DMS153 (cell line): ENCODE measurements at regions not wholly inside any gene's neighbourhood (a gene's known extent, or its start where the extent isn't known, plus 50 kb on each side); places are given as distances from the start of the nearest gene placed in this dataset.

ENCODE experiments used
- DNase-seq: peaks from one replicate; lab custom pipeline; 2025; lab: John Stamatoyannopoulos, UW

DNA sequence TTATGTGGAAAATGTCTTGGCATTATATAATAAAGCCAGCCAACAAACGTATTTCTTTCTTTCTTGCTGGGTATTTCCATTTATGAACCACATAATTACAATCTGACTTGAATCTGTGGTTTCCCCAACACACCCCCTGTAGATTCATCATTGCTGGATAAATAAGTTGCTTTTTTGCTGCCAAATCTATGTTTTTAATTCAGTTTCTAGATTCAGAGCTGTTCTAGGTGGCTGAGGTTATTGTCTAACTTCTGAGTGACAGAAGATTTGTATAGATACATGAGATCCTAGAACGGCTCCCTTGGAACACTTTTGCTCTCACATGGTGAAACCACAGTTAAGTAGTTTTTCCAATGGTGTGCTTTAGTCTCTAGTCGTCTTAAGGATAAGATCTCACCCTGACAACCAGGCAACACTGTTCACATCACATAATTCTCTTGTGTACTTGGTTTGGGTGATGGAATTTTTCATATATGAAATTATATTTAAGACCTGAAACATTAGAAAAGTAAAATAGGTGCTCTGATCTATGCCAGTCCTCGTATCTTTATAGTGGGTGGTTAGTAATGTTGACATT lies 239.1 kb downstream of the KLF12 start:
- DNase-seq: no peak

DNA sequence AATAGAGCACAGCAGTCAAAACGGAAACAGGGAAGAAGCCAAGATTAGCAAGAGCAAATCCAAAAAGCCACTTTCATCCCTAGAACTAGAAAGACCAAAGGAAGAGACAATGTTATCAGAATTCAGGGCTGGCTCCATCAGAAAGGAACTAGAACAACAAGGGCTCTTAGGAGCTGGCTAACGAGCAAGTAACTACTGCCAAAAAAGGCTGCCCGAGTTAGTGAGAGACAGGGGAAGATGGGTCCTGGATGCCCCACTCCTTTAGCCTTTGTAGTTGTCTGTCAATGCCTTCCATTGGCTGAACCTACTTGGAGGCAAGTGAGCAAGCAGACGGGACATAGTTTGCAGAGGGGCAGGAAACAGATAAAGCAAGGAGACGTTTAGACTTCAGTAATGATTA lies 240.4 kb downstream of the KLF12 start:
- no peak for DNase-seq

DNA sequence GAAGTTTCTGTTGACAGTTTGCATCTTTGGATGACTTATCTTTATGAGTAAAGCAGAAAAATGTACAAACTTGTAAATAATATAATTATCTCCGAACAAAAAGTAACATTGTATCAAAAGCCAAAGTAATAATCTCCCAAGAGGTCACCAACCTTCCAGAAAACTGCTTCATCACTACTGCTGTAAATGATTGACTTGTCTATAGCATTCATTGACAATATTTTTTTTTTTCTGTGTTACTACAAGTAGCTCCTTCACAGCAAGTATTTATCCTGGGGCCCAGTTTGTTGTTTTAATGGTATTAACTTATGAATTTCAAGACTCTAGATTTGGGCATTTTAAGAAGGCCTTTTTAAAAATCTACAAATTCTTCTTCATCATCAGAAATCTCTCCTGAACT lies 242.4 kb downstream of the KLF12 start:
- DNase-seq: no peak

DNA sequence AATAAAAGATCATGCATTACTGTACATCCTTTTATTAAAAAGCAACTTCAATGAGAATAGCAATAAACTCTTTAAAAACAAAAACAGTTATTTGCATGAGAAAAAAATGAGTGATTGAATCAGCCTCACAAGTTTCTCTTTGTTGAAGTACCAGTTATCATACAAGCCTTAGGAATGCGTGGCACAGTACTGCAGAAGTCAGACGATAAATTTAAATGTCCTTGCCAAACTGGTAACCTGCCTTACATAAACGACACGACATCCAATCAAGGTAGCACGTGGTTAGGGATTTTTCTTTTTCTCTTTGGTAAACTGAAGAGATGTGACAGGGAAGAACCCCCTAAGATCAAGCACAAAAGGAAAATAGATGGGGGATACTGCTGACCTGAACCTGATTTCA lies 251.0 kb downstream of the KLF12 start:
- no peak for DNase-seq

DNA sequence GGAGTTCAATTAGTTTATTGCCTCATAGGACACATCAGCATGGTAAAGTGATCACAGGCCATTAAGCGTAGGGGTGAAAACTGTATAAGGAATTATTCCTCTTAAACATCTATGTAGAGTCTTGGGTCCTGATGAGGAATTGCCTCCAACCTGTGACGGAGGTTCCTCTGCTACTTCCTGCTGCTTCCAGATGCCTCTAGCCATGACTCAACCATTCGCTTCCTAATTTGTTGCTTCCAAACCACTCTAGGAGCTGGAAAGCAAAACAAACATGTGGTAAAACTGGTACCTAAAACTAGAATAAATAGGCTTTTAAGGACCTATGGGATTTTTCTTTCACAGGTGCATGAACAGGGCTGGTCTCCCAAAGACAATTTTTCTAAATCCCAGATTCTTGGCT lies 253.8 kb downstream of the KLF12 start:
- DNase-seq: no peak

DNA sequence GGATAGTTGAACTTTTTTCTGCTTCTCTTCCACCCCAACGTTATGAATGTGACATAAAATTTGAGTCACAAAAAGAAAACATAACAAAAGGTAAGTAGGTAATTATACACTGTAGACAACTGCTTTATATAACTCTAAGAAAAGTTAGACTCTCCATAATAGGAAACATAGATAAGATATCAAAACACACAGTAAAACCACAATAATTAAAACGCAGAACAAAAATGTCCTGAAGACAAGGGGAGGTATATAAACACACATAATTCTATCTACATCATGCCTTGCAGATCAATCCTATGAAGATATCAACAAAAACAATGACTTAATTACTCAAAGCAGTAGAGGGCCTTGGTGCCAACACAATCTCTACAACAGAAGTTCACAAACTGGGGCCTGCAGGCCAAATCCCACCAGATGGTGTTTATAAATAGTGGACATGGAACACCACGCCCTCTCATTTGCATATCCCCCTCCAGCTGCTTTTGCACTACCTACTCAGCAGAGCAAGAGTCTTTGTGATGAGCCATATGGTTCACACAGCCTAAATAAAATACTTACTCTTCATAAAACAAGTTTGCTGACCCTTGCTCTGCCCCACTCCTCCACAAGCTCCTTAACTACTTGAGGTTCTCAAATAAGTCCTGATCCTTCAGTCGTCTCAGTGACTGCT lies 254.7 kb downstream of the KLF12 start:
- DNase-seq: no peak

DNA sequence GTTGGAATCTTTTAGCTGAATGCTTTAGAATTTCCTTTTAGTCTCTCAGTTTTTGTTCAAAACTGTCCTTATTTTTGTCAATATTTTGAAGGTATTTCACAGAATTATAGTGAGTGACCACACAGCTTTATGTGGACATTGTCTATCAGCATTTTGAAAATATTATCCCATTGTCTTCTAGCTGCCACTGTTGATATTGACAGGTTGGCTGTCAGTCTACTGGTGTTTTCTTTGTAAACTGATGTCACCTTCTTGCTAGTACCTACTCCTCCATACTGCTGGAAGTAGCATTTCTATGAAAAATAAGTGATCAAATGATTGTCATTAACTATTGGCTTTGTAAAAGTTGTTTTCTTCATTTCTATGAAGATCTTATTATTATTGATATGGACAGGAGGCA lies 256.8 kb downstream of the KLF12 start:
- no peak for DNase-seq

DNA sequence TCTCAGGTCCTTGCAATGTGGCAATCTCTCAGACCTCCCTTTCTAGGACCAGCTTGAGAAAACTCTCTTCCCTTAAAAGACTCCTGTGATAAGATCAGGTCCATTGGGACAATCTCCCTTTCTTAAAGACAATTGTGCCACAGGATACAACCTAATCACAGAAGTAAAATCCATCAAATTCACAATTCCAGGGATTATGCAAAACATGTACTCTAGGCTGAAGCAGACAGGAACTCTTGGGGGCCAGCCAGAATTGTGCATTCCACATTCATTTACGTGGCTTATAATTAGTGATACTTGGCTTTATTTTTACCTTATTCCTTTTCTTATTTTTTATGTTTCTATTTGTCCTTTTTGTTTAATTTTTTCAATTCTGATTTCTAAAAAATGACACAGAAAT lies 257.9 kb downstream of the KLF12 start:
- no peak for DNase-seq

DNA sequence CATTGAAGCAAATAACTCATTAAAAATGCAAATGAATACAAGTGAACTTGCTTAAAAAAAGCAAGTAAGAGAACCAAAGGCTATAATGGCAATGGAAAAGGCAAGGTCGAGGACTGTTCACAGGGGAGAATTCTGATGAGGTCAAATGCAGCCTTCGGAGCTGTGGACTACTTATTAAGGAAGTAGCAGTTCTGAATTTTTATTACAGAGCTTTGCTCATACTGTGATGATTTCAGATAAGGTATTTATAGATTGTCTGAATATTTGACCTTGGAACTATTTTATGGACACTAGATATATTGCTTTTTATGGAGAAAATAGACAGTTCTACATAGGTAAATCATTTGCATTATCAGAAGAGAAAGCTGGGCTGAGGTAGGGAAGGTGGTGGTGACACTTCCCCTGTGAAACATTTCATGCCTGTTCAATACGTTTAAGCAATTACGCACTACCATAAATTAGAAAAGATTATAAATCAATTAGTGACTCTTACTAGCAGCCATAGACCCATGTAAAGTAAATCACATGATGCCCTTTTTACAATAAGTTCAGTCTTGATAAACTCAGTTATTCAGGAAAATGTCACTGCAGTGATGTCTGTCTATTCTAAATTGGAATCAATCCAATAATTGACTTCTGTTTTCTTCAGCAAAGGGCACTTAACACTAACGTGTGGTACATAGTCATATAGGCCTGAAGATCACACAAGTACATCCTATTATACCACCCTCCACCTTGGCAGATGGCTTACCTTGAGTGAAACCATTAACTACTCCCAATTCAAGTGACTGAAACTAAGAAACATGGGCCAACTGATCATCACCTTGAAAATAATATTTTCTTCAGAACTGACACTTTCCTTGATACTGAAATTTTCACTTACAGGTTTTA lies 260.0 kb downstream of the KLF12 start:
- no peak for DNase-seq

DNA sequence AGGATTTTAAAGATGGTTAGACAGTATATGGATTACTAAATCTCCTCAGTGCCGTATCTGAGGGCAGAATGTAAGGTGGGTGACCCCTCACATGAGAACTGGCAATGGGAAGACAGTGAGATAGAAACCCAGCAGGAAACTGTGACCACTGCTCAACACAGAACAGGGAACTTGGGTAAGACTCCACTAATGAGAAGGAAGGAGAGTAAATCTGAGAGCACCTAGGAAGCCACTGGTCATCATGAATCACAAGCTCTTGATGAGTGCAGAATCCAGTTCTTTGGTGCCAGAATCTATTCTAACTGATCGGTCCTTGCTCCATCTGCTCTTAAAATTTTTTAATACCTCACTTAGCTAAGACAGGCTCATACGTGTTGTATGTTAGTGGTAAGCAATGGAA lies 261.8 kb downstream of the KLF12 start:
- DNase-seq: no peak

DNA sequence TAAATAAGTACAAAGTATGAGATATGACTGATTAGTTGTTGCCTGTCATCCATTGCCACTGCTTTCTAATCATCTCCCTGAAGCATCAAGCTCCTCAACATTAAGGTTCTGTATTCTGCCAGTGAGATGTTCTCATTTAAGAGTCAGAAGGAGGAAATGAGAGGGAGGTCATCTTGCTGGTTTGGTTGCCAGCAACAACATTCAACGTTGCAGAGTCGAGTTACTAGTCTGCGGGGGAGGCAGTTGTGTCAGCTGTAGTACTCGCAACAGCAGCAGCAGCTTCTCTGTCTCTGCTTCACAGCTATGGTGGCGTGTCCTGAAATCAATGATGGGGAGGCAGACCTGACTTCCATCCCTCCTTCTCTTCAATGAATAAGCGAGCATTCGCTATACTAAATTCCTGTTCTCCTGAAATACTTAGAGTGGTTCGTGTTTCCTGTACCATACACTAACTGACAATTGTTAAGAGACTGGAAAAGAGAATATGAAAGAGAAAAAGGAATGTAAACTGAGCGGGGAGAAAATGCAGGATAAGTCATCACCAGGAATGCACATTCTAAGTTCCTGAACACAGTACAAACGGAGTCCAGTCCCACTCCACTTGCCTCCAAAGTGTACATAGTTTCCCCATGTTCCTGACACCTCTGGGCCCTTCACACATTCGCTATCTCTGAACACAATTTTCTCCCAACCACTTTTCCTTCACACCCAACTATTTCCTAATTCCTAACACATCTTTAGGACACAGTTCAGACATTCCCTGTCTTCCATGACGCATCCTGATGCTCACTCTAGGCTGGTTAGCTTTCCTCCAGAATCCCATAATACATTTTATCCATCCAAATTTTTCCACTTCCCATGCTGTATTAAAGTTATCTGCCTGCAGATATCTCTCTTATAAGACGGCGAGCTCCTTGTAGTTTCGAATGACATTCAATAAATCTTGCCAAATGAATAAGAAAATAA lies 263.0 kb downstream of the KLF12 start:
- DNase-seq: peak; percentile 8

DNA sequence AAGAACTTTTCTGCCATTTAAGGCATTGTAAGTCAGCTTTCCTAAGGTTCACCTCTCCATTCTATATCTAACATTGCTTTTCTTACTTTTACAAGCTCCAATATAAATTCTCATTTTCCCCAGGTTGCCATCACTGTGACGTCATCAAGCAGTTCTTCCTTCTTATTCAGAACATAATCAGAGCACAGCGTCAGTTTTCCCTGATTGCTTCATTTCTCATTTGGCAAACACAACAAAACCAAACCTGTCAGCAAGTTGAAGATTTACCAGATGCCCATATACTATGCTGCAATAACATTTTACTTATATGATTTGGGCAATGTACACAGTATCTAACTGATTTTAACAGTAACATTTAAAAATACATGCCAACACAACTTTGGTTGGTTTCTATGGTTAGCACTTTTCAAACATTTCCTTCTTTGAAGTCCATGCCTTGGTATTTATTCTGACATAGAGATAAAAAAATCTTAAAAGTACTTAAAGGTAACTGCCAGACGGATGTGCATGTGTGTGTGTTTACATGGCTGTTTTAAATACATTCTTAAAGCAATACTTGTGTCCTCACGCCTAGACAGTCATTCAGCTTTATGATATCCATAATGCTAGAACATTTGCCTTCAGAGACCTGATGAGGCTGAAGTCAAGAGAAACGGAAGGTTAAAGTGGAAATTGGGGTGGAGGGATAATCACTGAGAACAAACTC lies 264.0 kb downstream of the KLF12 start:
- DNase-seq: no peak

DNA sequence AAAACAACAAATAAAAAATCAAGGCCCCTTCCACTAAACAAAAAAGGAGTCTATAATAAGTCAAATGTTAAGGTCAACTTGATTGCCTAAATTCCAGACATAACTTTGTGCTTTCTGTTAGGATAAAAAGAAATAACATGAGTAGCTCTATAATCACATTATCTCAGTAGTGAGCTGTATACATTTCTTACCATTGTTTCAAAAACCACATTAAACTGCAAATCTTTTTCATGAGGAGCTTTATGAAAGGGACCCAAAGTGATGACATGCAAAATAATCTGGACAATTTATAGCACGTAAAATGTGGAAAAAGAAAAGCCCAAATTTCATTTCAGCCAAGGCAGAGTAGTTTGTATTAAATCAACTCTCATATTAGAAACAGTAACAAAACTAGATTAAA lies 269.2 kb downstream of the KLF12 start:
- DNase-seq: no peak

DNA sequence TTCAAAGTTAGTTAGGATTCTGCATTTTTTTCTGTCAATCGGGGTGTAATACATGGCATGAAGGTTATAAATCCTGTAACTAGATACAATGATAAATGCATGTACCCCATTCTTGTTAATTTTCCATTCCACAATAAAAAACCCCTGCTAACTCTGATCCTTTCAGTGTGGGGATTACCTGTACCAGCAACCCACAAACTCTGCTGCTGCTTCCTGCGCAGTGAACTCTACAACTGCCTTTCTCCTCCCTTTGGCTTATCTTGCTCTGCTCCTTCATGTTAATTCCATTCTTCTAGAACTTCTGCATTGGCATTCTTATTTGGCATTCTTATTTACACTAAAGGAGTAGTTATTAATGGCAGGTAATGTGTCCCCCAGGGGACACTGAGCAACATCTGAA lies 273.1 kb downstream of the KLF12 start:
- DNase-seq: no peak

DNA sequence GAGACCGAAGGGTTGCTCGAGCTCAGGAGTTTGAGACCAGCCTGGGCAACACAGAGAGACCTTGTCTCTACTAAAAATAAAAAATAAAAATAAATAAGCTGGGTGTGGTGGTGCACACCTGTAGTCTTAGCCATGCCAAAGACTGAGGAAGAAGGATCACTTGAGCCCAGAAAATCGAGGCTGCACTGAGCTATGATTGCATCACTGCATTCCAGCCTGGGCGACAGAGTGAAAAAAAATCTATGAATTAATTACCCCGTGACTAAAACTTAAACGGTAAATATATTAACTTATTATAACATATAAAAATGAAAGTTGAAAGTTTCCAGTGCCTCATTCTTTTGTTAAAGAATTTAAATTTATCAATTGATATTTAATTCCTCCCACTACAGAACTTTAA lies 273.7 kb downstream of the KLF12 start:
- no peak for DNase-seq

DNA sequence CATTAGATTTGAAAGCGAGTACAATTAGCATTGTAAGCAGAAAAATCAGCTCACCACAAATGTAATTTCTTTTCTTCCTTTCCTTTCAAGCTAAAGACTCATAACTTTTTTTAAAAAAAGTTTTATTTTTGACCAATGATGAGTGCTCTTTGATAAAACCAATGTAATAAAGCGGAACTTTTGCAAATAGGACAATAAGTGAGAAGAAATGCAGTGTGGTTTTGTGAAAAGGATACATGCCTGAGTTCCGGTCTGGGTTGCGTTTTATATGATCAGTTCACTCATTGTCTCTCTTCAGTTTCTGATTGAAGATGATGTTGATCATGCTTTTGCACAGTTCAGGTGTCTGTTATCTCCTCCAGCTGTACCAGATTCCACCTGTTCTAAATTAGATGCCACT lies 274.4 kb downstream of the KLF12 start:
- no peak for DNase-seq

DNA sequence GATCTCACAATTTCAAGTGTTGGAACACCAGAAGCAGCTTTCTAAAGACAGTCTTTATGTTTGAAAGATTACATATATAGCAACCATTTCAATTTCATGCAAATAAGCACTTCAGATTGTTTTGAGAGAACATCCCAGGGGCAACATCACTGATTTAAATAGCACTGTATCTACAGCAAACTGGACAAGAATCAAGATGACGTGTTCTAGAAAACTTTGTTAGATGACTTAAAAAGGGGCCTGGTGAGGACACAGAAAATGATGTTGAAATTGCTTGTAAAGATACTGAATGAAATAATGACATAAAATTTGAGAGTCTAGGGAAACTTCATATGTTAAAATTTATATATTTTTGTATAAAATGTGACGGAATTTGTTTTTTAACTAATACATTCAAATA lies 277.1 kb downstream of the KLF12 start:
- DNase-seq: no peak

DNA sequence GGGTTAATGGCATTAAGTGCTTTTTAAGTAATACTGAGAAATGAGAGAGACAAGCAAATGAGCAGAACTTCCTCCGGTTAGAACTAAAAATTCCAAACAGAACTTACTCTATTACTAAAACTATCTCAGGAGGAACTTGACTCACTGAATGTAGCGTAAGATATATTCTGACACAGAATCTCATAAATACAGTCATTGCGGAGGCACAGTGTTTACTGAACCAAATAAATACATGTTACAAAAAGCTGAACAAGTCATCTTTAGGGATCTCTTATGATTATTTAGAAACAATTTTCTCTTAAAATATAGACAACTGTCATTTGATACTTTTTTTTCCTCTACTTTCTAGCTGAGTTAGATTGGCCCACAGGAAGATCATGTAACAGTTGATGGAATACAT lies 283.1 kb downstream of the KLF12 start:
- no peak for DNase-seq

DNA sequence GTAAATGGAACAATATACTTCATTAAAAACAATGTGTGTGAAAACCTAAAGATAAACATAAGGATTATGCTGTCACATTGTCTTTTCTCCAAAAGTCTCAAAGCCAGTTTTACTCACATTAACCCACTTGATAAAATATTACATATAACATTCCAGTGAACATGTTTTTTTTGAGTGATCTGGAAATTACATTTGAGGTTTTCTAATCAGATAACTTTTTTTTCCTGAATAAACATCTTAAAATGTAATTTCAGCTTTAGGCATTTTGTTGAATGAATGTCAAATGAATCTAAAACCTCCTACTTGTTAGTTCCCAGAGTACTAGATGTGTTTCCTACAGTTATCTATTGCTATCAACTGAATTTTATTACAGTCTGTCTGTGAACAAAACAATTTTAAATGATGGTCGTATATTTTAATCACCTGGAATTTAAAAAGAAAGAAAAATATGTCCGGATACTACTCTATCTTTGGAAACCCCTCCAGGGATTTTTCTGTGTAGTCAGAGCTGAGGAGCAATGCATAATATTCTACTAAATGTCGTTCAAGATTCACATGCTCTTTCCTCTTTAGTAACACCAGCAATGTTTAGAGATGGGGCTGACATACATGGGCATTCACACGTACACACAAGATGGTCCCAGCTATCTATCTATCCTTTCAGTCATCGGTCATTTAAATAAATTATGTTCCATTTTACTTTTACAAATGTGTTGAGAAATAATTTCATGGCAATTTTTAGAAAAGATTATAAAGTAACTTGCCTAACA lies 283.9 kb downstream of the KLF12 start:
- no peak for DNase-seq

DNA sequence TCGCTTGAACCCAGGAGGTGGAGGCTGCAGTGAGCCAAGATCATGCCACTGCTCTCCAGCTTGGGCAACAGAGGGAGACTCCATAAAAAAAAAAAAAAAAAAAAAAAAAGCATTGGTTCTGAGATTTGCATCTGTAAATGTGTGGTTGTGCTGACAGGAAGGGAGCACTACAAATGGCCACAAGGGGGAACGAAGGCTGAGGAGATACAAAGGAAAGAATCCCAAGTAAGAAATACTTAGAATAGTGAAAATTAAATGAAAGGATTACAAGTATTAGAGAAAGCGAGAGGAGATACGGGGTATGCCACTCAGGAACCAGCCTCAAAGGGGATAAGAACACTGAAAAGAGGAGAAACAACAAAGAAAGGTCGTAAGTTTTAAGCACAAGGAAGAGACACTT lies 284.9 kb downstream of the KLF12 start:
- DNase-seq: no peak

DNA sequence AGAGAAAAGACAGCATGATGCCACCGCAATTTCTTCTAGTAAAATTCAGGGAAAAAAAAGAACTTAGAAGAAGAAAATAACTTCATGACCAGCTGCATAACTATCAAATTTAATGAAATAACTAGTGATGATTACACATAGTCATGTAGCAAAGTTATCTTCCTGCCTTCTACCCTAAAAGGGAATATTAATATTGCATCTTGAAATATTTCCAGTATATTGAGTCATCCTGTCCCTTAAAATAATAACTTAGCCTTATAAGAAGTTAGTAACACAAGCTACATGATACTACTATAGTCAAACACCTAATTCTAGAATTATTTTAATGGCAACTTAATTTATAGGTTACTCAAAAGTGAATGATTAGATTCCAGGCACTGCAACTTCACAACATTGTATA lies 289.2 kb downstream of the KLF12 start:
- no peak for DNase-seq
